ENCODE measurements at regions not wholly inside any gene's neighbourhood (a gene's known extent, or its start where the extent isn't known, plus 50 kb on each side); places are given as distances from the start of the nearest gene placed in this dataset.

- WGBS, 2 donors (ENCODE audit: extremely low coverage in 2 of 2, insufficient read length in 2 of 2, insufficient replicate concordance in 1 of 2), result no CpG with 5 or more reads among the region's 5 CpGs
- Histone ChIP-seq H3K27ac (replicated peaks; ENCODE audit: low read length) (no peak overlapping the region), H3K4ac (ENCODE audit: low read length) (no peak overlapping the region)
These were observed 331.9 kb downstream of the AJAP1 start for GRCh38 chr1:4986306-4986705.

GRCh38 chr1:4984841-4985240 lies 330.4 kb downstream of the AJAP1 start:
- no peak overlapping the region for H3K9ac ChIP-seq (ENCODE audit: low read depth, low read length, poor library complexity)
- H3K4me1 ChIP-seq (ENCODE audit: control insufficient read depth in 2 of 2, insufficient read depth in 1 of 2, low read depth in 1 of 2, low read length in 2 of 2), result peaks cover 0 to 17% of the 10 kb centered on the region in 2 donors
- no peak overlapping the region for H2BK120ac ChIP-seq (ENCODE audit: low read depth, low read length)
- H4K91ac ChIP-seq (ENCODE audit: low read depth, low read length, poor library complexity), result no peak overlapping the region
- no peaks in the 10 kb centered on the region for H3K9me3 ChIP-seq (replicated peaks in 1 of 2; ENCODE audit: control insufficient read depth in 2 of 2, insufficient read depth in 1 of 2, low read depth in 1 of 2, low read length in 2 of 2)
- no peak overlapping the region for H2BK15ac ChIP-seq (ENCODE audit: low read length)
- no peak for DNase-seq (ENCODE audit: low spot score)
- H3K27ac ChIP-seq (replicated peaks; ENCODE audit: low read length), result no peak overlapping the region
- H3K4ac ChIP-seq (ENCODE audit: low read length), result no peak overlapping the region
- H4K8ac ChIP-seq (ENCODE audit: low read depth, low read length), result no peak overlapping the region
- no peak overlapping the region for H2BK5ac ChIP-seq (ENCODE audit: low read length)
- H3K4me3 ChIP-seq (ENCODE audit: low read length in 2 of 2), result no peak overlapping the region
- peak overlapping the region; percentile 50 for H3K18ac ChIP-seq (ENCODE audit: low read length)
- peak overlapping the region; percentile 64 for H2AK5ac ChIP-seq (ENCODE audit: low read depth, low read length)
- no peak overlapping the region for H3K4me2 ChIP-seq (ENCODE audit: insufficient read depth, low read length, poor library complexity, severe bottlenecking)
- no peak overlapping the region for H3K14ac ChIP-seq (ENCODE audit: low read length)
- no peak overlapping the region for H2AFZ ChIP-seq (ENCODE audit: low read length)
- H3K27me3 ChIP-seq (ENCODE audit: control insufficient read depth in 3 of 3, insufficient read depth in 3 of 3, low read depth in 1 of 3, low read length in 3 of 3), result no peaks in the 10 kb centered on the region
- H3K36me3 ChIP-seq (replicated peaks in 1 of 2; ENCODE audit: control insufficient read depth in 2 of 2, insufficient read depth in 2 of 2, low read length in 2 of 2), result no peaks in the 10 kb centered on the region
- H2BK12ac ChIP-seq (ENCODE audit: low read length), result no peak overlapping the region
- H3K23ac ChIP-seq (ENCODE audit: low read depth, low read length, poor library complexity), result no peak overlapping the region
- no CpG with 5 or more reads among the region's 18 CpGs for WGBS, 2 donors (ENCODE audit: extremely low coverage in 2 of 2, insufficient read length in 2 of 2, insufficient replicate concordance in 1 of 2)
- H3K79me1 ChIP-seq (ENCODE audit: low read depth, low read length), result no peaks in the 10 kb centered on the region

More at GRCh38 chr1:4986306-4986705, 331.9 kb downstream of the AJAP1 start:
- Histone ChIP-seq H3K14ac (ENCODE audit: low read length) (no peak overlapping the region), H2AK5ac (ENCODE audit: low read depth, low read length) (no peak overlapping the region), H2BK12ac (ENCODE audit: low read length) (no peak overlapping the region), H3K79me1 (ENCODE audit: low read depth, low read length) (no peaks in the 10 kb centered on the region), H3K36me3 (replicated peaks in 1 of 2; ENCODE audit: control insufficient read depth in 2 of 2, insufficient read depth in 2 of 2, low read length in 2 of 2) (no peaks in the 10 kb centered on the region), H3K9ac (ENCODE audit: low read depth, low read length, poor library complexity) (no peak overlapping the region), H3K23ac (ENCODE audit: low read depth, low read length, poor library complexity) (no peak overlapping the region), H2BK120ac (ENCODE audit: low read depth, low read length) (no peak overlapping the region), H4K91ac (ENCODE audit: low read depth, low read length, poor library complexity) (no peak overlapping the region), H3K9me3 (replicated peaks in 1 of 2; ENCODE audit: control insufficient read depth in 2 of 2, insufficient read depth in 1 of 2, low read depth in 1 of 2, low read length in 2 of 2) (no peaks in the 10 kb centered on the region), H3K4me1 (ENCODE audit: control insufficient read depth in 2 of 2, insufficient read depth in 1 of 2, low read depth in 1 of 2, low read length in 2 of 2) (peaks cover 0 to 17% of the 10 kb centered on the region in 2 donors), H2BK5ac (ENCODE audit: low read length) (no peak overlapping the region), H3K4me2 (ENCODE audit: insufficient read depth, low read length, poor library complexity, severe bottlenecking) (no peak overlapping the region), H3K4me3 (ENCODE audit: low read length in 2 of 2) (no peak overlapping the region), H3K27me3 (ENCODE audit: control insufficient read depth in 3 of 3, insufficient read depth in 3 of 3, low read depth in 1 of 3, low read length in 3 of 3) (no peaks in the 10 kb centered on the region), H3K18ac (ENCODE audit: low read length) (no peak overlapping the region), H2AFZ (ENCODE audit: low read length) (no peak overlapping the region), H4K8ac (ENCODE audit: low read depth, low read length) (no peak overlapping the region), H2BK15ac (ENCODE audit: low read length) (no peak overlapping the region)
- DNase-seq (ENCODE audit: low spot score), result no peak

- H3K23ac ChIP-seq (ENCODE audit: low read depth, low read length, poor library complexity), result no peak overlapping the region
- H2BK15ac ChIP-seq (ENCODE audit: low read length), result no peak overlapping the region
- H3K9me3 ChIP-seq (replicated peaks in 1 of 2; ENCODE audit: control insufficient read depth in 2 of 2, insufficient read depth in 1 of 2, low read depth in 1 of 2, low read length in 2 of 2), result no peaks in the 10 kb centered on the region
- no peak overlapping the region for H2AK5ac ChIP-seq (ENCODE audit: low read depth, low read length)
- no peak overlapping the region for H2BK12ac ChIP-seq (ENCODE audit: low read length)
- no peak overlapping the region for H3K14ac ChIP-seq (ENCODE audit: low read length)
- no peak overlapping the region for H4K8ac ChIP-seq (ENCODE audit: low read depth, low read length)
- H3K4me2 ChIP-seq (ENCODE audit: insufficient read depth, low read length, poor library complexity, severe bottlenecking), result no peak overlapping the region
- H2BK120ac ChIP-seq (ENCODE audit: low read depth, low read length), result no peak overlapping the region
- H3K36me3 ChIP-seq (replicated peaks in 1 of 2; ENCODE audit: control insufficient read depth in 2 of 2, insufficient read depth in 2 of 2, low read length in 2 of 2), result no peaks in the 10 kb centered on the region
- no peak overlapping the region for H2BK5ac ChIP-seq (ENCODE audit: low read length)
- no peak overlapping the region for H2AFZ ChIP-seq (ENCODE audit: low read length)
- H3K4ac ChIP-seq (ENCODE audit: low read length), result no peak overlapping the region
- peaks cover 0 to 14% of the 10 kb centered on the region in 2 donors for H3K4me1 ChIP-seq (ENCODE audit: control insufficient read depth in 2 of 2, insufficient read depth in 1 of 2, low read depth in 1 of 2, low read length in 2 of 2)
- no peak overlapping the region for H3K27ac ChIP-seq (replicated peaks; ENCODE audit: low read length)
- no peak overlapping the region for H3K4me3 ChIP-seq (ENCODE audit: low read length in 2 of 2)
- DNase-seq (ENCODE audit: low spot score), result no peak
- H4K91ac ChIP-seq (ENCODE audit: low read depth, low read length, poor library complexity), result no peak overlapping the region
- no CpG with 5 or more reads among the region's 6 CpGs for WGBS, 2 donors (ENCODE audit: extremely low coverage in 2 of 2, insufficient read length in 2 of 2, insufficient replicate concordance in 1 of 2)
- no peak overlapping the region for H3K9ac ChIP-seq (ENCODE audit: low read depth, low read length, poor library complexity)
- no peak overlapping the region for H3K18ac ChIP-seq (ENCODE audit: low read length)
- H3K27me3 ChIP-seq (ENCODE audit: control insufficient read depth in 3 of 3, insufficient read depth in 3 of 3, low read depth in 1 of 3, low read length in 3 of 3), result peaks cover 0 to 3% (median 0%) of the 10 kb centered on the region in 3 experiments
- no peaks in the 10 kb centered on the region for H3K79me1 ChIP-seq (ENCODE audit: low read depth, low read length)
These were observed 325.8 kb downstream of the AJAP1 start for GRCh38 chr1:4980211-4980610.

- Histone ChIP-seq H2BK12ac (ENCODE audit: low read length) (no peak overlapping the region), H3K36me3 (replicated peaks in 1 of 2; ENCODE audit: control insufficient read depth in 2 of 2, insufficient read depth in 2 of 2, low read length in 2 of 2) (no peaks in the 10 kb centered on the region), H3K14ac (ENCODE audit: low read length) (no peak overlapping the region), H3K4ac (ENCODE audit: low read length) (no peak overlapping the region), H3K9ac (ENCODE audit: low read depth, low read length, poor library complexity) (no peak overlapping the region), H2AK5ac (ENCODE audit: low read depth, low read length) (no peak overlapping the region), H3K27ac (replicated peaks; ENCODE audit: low read length) (no peak overlapping the region), H4K91ac (ENCODE audit: low read depth, low read length, poor library complexity) (no peak overlapping the region), H2AFZ (ENCODE audit: low read length) (no peak overlapping the region), H3K18ac (ENCODE audit: low read length) (peak overlapping the region; percentile 20), H3K23ac (ENCODE audit: low read depth, low read length, poor library complexity) (no peak overlapping the region), H3K4me3 (ENCODE audit: low read length in 2 of 2) (no peak overlapping the region), H3K27me3 (ENCODE audit: control insufficient read depth in 3 of 3, insufficient read depth in 3 of 3, low read depth in 1 of 3, low read length in 3 of 3) (peaks cover 0 to 3% (median 0%) of the 10 kb centered on the region in 3 experiments), H2BK120ac (ENCODE audit: low read depth, low read length) (no peak overlapping the region), H2BK5ac (ENCODE audit: low read length) (no peak overlapping the region), H3K79me1 (ENCODE audit: low read depth, low read length) (no peaks in the 10 kb centered on the region), H2BK15ac (ENCODE audit: low read length) (no peak overlapping the region), H3K4me2 (ENCODE audit: insufficient read depth, low read length, poor library complexity, severe bottlenecking) (no peak overlapping the region), H3K9me3 (replicated peaks in 1 of 2; ENCODE audit: control insufficient read depth in 2 of 2, insufficient read depth in 1 of 2, low read depth in 1 of 2, low read length in 2 of 2) (no peaks in the 10 kb centered on the region), H4K8ac (ENCODE audit: low read depth, low read length) (no peak overlapping the region), H3K4me1 (ENCODE audit: control insufficient read depth in 2 of 2, insufficient read depth in 1 of 2, low read depth in 1 of 2, low read length in 2 of 2) (peaks cover 0 to 7% of the 10 kb centered on the region in 2 donors)
- WGBS, 2 donors (ENCODE audit: extremely low coverage in 2 of 2, insufficient read length in 2 of 2, insufficient replicate concordance in 1 of 2), result no CpG with 5 or more reads among the region's 19 CpGs
- DNase-seq (ENCODE audit: low spot score), result no peak
These were observed 324.4 kb downstream of the AJAP1 start for GRCh38 chr1:4978660-4979390.
